Adipocyte (in vitro differentiated cells): ENCODE measurements at regions not wholly inside any gene's neighbourhood (a gene's known extent, or its start where the extent isn't known, plus 50 kb on each side); places are given as distances from the start of the nearest gene placed in this dataset.
"Not testable (repeated sequence)": the region's sequence is repeated elsewhere in the genome, so short reads cannot be mapped to it uniquely, and the experiment has no call there.

Experiments used
- DNase-seq: peaks from one replicate; pipeline ENCODE4 v3.0.0-alpha.2; 2015; ENCODE audit warnings: low read depth
- H3K27me3 ChIP-seq: replicated peaks from 2 replicates; pipeline ENCODE4 v1.7.0; 2013; ENCODE audit warnings: mild to moderate bottlenecking, low read length, moderate library complexity; ENCODE audit not compliant: control insufficient read depth, insufficient read depth
- H3K36me3 ChIP-seq: 2 replicates; pipeline ENCODE4 v1.7.0; 2013; ENCODE audit warnings: low read length, mild to moderate bottlenecking, moderate library complexity; ENCODE audit not compliant: control insufficient read depth, insufficient read depth, severe bottlenecking
- H3K4me1 ChIP-seq: 2 replicates; pipeline ENCODE4 v1.7.0; 2013; ENCODE audit warnings: mild to moderate bottlenecking, low read length, moderate library complexity; ENCODE audit not compliant: control insufficient read depth, insufficient read depth
- H3K4me3 ChIP-seq: 2 replicates; pipeline ENCODE4 v1.7.0; 2013; ENCODE audit warnings: mild to moderate bottlenecking, low read length, moderate library complexity
- H3K9ac ChIP-seq: 2 replicates; pipeline ENCODE4 v1.7.0; 2013; ENCODE audit warnings: mild to moderate bottlenecking, low read length, moderate library complexity
- H3K9me3 ChIP-seq: 2 replicates; pipeline ENCODE4 v1.7.0; 2013; ENCODE audit warnings: mild to moderate bottlenecking, low read length, moderate library complexity; ENCODE audit not compliant: control insufficient read depth

DNA sequence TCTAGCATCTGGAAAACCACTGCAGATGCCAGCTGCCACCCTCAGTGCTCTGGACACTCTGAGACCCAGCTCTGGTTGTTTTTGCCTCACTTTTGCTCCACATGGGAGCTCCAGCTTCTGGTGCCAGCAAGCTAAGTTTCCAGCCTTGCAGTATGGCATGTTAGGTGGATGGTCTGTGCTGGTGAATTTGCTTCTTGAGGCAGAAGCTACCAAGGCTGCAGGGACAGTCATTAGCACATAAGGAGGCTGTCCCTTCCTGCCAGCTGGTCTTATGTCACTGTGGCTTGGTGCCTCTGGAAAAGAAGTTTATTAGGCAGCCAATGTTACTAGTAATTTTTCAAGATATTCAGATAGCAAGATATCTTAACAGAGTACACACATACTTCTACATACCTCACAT lies 64.2 kb upstream of the CSRP2 start:
- DNase-seq = peak; percentile 36
- H3K9ac ChIP-seq = no peak overlapping the region
- H3K4me3 ChIP-seq = no peak overlapping the region
- H3K27me3 ChIP-seq = no peaks in the 10 kb centered on the region
- no peaks in the 10 kb centered on the region for H3K9me3 ChIP-seq
- H3K36me3 ChIP-seq = no peaks in the 10 kb centered on the region
- H3K4me1 ChIP-seq = peaks cover 20% of the 10 kb centered on the region

- peaks cover 20% of the 10 kb centered on the region for H3K4me1 ChIP-seq
- no peak overlapping the region for H3K4me3 ChIP-seq
- DNase-seq = peak; percentile 65
- H3K36me3 ChIP-seq = no peaks in the 10 kb centered on the region
- no peak overlapping the region for H3K9ac ChIP-seq
- no peaks in the 10 kb centered on the region for H3K9me3 ChIP-seq
- H3K27me3 ChIP-seq = no peaks in the 10 kb centered on the region
Observed at GRCh38 chr12:76942267-76942666, 63.4 kb upstream of the CSRP2 start.

GRCh38 chr12:76940671-76941445 lies 62.0 kb upstream of the CSRP2 start:
- no peak overlapping the region for H3K4me3 ChIP-seq
- H3K9me3 ChIP-seq = no peaks in the 10 kb centered on the region
- H3K9ac ChIP-seq = no peak overlapping the region
- no peaks in the 10 kb centered on the region for H3K36me3 ChIP-seq
- no peak for DNase-seq
- H3K27me3 ChIP-seq = no peaks in the 10 kb centered on the region
- H3K4me1 ChIP-seq = peaks cover 17% of the 10 kb centered on the region

GRCh38 chr12:76939701-76940100 lies 60.9 kb upstream of the CSRP2 start:
- Histone ChIP-seq H3K9me3 (no peaks in the 10 kb centered on the region), H3K36me3 (no peaks in the 10 kb centered on the region), H3K4me1 (peaks cover 16% of the 10 kb centered on the region), H3K4me3 (no peak overlapping the region), H3K9ac (no peak overlapping the region), H3K27me3 (no peaks in the 10 kb centered on the region)
- DNase-seq = no peak

DNA sequence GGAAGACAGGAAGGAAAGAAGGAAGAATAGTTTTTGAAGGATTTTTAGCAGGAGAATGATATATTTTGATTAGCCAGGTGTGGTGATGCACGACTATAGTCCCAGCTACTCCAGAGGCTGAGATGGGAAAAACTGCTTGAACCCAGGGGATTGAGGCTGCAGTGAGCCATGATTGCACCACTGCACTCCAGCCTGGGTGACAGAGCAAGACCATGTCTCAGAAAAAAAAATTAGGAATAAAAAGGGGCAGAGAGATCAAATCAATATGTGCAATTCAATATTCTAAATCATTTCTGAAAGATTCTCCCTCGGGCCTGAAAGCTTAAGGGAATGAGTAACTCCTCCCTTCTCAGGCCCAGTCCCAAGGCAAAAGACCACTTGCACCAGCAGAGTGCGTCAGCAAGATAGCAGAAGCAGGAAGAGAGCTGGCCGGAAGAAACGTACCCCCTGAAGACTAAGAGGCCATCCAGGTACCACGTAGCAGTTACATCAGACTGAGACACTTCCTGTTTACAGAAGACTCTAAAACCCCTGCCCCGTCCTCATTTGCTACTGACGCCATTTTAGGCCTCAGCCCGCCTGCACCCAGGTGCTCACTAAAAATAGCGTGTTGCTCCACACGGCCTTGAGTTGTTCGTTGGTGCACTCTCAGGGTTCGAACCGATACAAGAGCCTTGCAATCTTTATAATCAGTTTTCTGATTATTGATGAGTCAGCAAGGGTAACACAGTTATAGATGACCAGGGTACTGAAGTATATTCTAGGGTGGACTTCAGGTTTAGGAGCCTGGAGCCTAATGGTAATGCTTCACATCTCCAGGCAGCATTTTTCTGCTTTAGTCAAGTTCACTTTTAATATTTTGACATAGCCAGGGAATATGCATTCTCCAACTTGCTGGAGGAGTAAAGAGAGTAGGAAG lies 57.7 kb upstream of the CSRP2 start:
- Histone ChIP-seq H3K9me3 (no peaks in the 10 kb centered on the region), H3K4me1 (no peaks in the 10 kb centered on the region), H3K27me3 (no peaks in the 10 kb centered on the region), H3K36me3 (no peaks in the 10 kb centered on the region), H3K9ac (no peak overlapping the region), H3K4me3 (no peak overlapping the region)
- DNase-seq = no peak

DNA sequence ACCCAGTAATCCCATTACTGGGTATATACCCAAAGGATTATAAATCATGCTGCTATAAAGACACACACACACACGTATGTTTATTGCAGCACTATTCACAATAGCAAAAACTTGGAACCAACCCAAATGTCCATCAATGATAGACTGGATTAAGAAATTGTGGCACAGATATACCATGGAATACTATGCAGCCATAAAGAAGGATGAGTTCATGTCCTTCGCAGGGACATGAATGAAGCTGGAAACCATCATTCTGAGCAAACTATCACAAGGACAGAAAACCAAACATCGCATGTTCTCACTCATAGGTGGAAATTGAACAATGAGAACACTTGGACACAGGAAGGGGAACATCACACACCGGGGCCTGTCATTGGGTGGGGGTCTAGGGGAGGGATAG lies 54.6 kb upstream of the CSRP2 start:
- H3K9me3 ChIP-seq, H3K36me3 ChIP-seq, H3K9ac ChIP-seq, H3K27me3 ChIP-seq, DNase-seq, H3K4me1 ChIP-seq, H3K4me3 ChIP-seq: not testable (repeated sequence)

GRCh38 chr12:76929499-76929898 lies 50.7 kb upstream of the CSRP2 start:
- DNase-seq = no peak
- H3K9me3 ChIP-seq = no peaks in the 10 kb centered on the region
- no peak overlapping the region for H3K4me3 ChIP-seq
- no peaks in the 10 kb centered on the region for H3K4me1 ChIP-seq
- no peaks in the 10 kb centered on the region for H3K36me3 ChIP-seq
- no peak overlapping the region for H3K9ac ChIP-seq
- H3K27me3 ChIP-seq = peaks cover 9% of the 10 kb centered on the region
